Loucy (cell line): ENCODE measurements at regions not wholly inside any gene's neighbourhood (a gene's known extent, or its start where the extent isn't known, plus 50 kb on each side); places are given as distances from the start of the nearest gene placed in this dataset.

Experiments used
- H2AFZ ChIP-seq: fragments of 200-600 bp; sonication (generic); 2 replicates; pipeline ENCODE4 v1.6.0; 2016; ENCODE audit warnings: antibody characterized with exemption, mild to moderate bottlenecking, low read length, moderate library complexity
- H3F3A ChIP-seq: fragments of 200-600 bp; 2 replicates; pipeline ENCODE4 v1.6.0; 2016; ENCODE audit warnings: antibody characterized with exemption, low read depth, mild to moderate bottlenecking
- H3K27me3 ChIP-seq: fragments of 200-600 bp; sonication (generic); 2 replicates; pipeline ENCODE4 v1.6.1; 2014; ENCODE audit warnings: low read length, mild to moderate bottlenecking; ENCODE audit not compliant: insufficient read depth, poor library complexity, severe bottlenecking
- H3K36me3 ChIP-seq: fragments of 200-600 bp; sonication (generic); 2 replicates; pipeline ENCODE4 v1.6.1; 2016; ENCODE audit warnings: low read length; ENCODE audit not compliant: insufficient read depth
- H3K4me1 ChIP-seq: fragments of 200-600 bp; sonication (generic); 2 replicates; pipeline ENCODE4 v1.5.1; 2014; ENCODE audit warnings: low read length, mild to moderate bottlenecking; ENCODE audit not compliant: insufficient read depth, poor library complexity, severe bottlenecking
- H3K4me2 ChIP-seq: fragments of 200-600 bp; sonication (generic); 2 replicates; pipeline ENCODE4 v1.6.0; 2014; ENCODE audit warnings: antibody characterized with exemption, low read length, low read depth, mild to moderate bottlenecking; ENCODE audit not compliant: poor library complexity, severe bottlenecking
- H3K4me3 ChIP-seq: fragments of 200-600 bp; sonication (generic); 2 replicates; pipeline ENCODE4 v1.5.1; 2014; ENCODE audit warnings: low read length, mild to moderate bottlenecking, mixed read lengths; ENCODE audit not compliant: poor library complexity, severe bottlenecking
- H3K79me2 ChIP-seq: fragments of 200-600 bp; sonication (generic); 2 replicates; pipeline ENCODE4 v1.6.1; 2014; ENCODE audit warnings: low read length; ENCODE audit not compliant: insufficient read depth
- H3K9ac ChIP-seq: fragments of 200-600 bp; sonication (generic); 2 replicates; pipeline ENCODE4 v1.6.0; 2014; ENCODE audit warnings: mild to moderate bottlenecking, low read depth, low read length, moderate library complexity; ENCODE audit not compliant: poor library complexity, severe bottlenecking
- H3K9me2 ChIP-seq: fragments of 200-600 bp; sonication (generic); replicated peaks from 2 replicates; pipeline ENCODE4 v1.6.1; 2016; ENCODE audit warnings: low read depth, low read length, mixed read lengths
- H3K9me3 ChIP-seq: fragments of 200-600 bp; sonication (generic); 2 replicates; pipeline ENCODE4 v1.6.1; 2014; ENCODE audit warnings: mild to moderate bottlenecking, antibody characterized with exemption, low read length, low read depth; ENCODE audit not compliant: insufficient read depth
- H4K20me1 ChIP-seq: fragments of 200-600 bp; sonication (generic); 2 replicates; pipeline ENCODE4 v1.6.0; 2014; ENCODE audit warnings: antibody characterized with exemption, low read length, mild to moderate bottlenecking; ENCODE audit not compliant: insufficient read depth, poor library complexity, severe bottlenecking
- EZH2phosphoT487 ChIP-seq: fragments of 200-600 bp; IDR thresholded peaks from 2 replicates; pipeline ENCODE4 v1.6.1; 2018; ENCODE audit warnings: antibody characterized with exemption, mild to moderate bottlenecking, moderate library complexity, borderline replicate concordance
- TF ChIP-seq, protein P1 (sequence below): fragments of 200-600 bp; sonication (generic); conservative IDR thresholded peaks from 2 replicates; pipeline ENCODE4 v1.5.1; 2014; ENCODE audit warnings: mild to moderate bottlenecking, antibody characterized with exemption, low read length

DNA sequence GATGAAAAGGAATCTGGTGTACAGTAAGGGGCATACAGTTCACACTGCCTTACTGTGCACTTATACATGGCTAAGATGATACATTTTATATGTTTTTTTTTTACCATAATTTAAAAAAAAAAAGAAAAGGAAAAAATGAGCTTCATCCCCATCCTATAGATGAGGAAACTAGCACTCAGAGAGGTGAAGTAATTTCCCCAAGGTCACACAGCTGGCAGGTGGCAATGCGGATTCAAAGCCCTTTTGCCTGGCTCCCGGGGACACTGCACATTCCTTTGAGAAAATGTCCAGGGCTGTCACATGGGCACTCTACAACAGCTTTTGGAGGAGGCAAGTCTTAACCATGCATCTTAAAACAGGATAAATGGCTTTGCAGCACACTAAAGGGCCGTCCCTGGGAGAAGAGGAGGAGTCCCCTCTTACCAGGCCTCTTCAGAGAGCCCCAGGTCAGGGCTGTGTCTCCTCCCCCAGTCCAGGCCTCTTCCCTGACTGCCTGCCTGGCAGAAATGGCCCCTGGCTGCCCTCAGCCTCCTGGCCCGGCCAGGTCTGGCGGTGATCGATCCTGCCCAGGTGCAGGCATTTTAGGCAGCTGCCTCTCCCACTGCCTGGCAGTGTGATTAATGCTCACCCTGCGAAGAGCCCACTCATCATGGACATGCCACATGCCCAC, 95.1 kb upstream of the LINGO1 start:
- no peak overlapping the region for H3K4me3 ChIP-seq
- H3K79me2 ChIP-seq, result no peaks in the 10 kb centered on the region
- no peak overlapping the region for H3K9ac ChIP-seq
- no peaks in the 10 kb centered on the region for H4K20me1 ChIP-seq
- TF ChIP-seq, protein P1, sequence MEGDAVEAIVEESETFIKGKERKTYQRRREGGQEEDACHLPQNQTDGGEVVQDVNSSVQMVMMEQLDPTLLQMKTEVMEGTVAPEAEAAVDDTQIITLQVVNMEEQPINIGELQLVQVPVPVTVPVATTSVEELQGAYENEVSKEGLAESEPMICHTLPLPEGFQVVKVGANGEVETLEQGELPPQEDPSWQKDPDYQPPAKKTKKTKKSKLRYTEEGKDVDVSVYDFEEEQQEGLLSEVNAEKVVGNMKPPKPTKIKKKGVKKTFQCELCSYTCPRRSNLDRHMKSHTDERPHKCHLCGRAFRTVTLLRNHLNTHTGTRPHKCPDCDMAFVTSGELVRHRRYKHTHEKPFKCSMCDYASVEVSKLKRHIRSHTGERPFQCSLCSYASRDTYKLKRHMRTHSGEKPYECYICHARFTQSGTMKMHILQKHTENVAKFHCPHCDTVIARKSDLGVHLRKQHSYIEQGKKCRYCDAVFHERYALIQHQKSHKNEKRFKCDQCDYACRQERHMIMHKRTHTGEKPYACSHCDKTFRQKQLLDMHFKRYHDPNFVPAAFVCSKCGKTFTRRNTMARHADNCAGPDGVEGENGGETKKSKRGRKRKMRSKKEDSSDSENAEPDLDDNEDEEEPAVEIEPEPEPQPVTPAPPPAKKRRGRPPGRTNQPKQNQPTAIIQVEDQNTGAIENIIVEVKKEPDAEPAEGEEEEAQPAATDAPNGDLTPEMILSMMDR, result no peak
- no peak for TF ChIP-seq EZH2phosphoT487
- no peaks in the 10 kb centered on the region for H3K36me3 ChIP-seq
- H3K4me2 ChIP-seq, result no peak overlapping the region
- no peaks in the 10 kb centered on the region for H3K4me1 ChIP-seq
- no peaks in the 10 kb centered on the region for H3K9me2 ChIP-seq
- no peak overlapping the region for H2AFZ ChIP-seq
- H3K27me3 ChIP-seq, result no peaks in the 10 kb centered on the region
- no peaks in the 10 kb centered on the region for H3K9me3 ChIP-seq
- H3F3A ChIP-seq, result no peaks in the 10 kb centered on the region

DNA sequence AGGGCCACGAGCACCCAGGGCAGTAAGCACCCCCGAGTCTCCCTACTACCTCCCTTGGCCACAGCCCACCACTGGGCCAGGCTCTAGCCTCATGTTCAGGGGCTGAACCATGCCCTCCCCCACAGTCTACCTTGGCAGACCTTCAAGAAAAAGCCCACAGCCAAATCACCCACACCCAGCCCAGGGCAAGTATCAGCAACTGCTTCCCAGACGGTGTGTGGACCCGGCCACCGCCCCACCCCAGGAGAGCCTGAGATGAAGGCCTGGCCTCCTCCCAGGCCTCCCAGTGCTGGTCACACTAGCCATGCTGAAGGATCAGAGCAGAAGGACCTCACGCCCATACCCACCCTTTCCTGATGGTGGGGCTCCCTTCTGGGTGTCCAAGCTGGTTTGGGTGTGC, 92.0 kb upstream of the LINGO1 start:
- Histone ChIP-seq H3K27me3 (no peaks in the 10 kb centered on the region), H2AFZ (no peak overlapping the region), H3K9me2 (no peaks in the 10 kb centered on the region), H3K9ac (no peak overlapping the region), H3K36me3 (no peaks in the 10 kb centered on the region), H3K4me2 (no peak overlapping the region), H3K4me1 (no peaks in the 10 kb centered on the region), H3K79me2 (no peaks in the 10 kb centered on the region), H3K4me3 (no peak overlapping the region), H3K9me3 (no peaks in the 10 kb centered on the region), H3F3A (no peaks in the 10 kb centered on the region), H4K20me1 (no peaks in the 10 kb centered on the region)
- no peak for TF ChIP-seq EZH2phosphoT487
- TF ChIP-seq, protein P1, result no peak

DNA sequence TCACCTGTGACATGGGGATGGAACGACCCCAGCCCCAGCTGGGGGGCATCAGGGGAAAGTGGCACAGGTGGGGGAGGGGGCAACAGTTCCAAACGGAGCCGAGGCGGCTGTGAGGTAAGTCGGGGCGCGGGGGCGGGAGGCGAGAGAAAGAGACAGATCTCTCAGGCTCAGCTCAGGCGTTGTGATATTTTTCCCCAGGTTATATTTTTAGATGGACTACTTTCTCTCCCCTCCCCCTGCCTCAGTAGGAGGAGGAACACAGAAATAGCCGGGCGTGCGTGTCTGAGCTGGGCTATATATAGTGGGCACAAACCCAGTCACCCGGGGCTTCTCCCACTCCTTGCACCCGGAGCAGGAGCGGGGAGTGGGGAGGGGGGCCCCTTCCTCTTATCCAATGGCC, 91.0 kb upstream of the LINGO1 start:
- H3K4me1 ChIP-seq, result no peaks in the 10 kb centered on the region
- no peaks in the 10 kb centered on the region for H3K36me3 ChIP-seq
- no peaks in the 10 kb centered on the region for H3K79me2 ChIP-seq
- H3F3A ChIP-seq, result no peaks in the 10 kb centered on the region
- no peaks in the 10 kb centered on the region for H3K27me3 ChIP-seq
- H3K4me3 ChIP-seq, result no peak overlapping the region
- H3K4me2 ChIP-seq, result no peak overlapping the region
- H3K9me3 ChIP-seq, result no peaks in the 10 kb centered on the region
- no peak for TF ChIP-seq EZH2phosphoT487
- TF ChIP-seq, protein P1, result no peak
- H4K20me1 ChIP-seq, result no peaks in the 10 kb centered on the region
- H2AFZ ChIP-seq, result no peak overlapping the region
- no peaks in the 10 kb centered on the region for H3K9me2 ChIP-seq
- H3K9ac ChIP-seq, result no peak overlapping the region
